NT2/D1 (cell line): ENCODE measurements at regions not wholly inside any gene's neighbourhood (a gene's known extent, or its start where the extent isn't known, plus 50 kb on each side); places are given as distances from the start of the nearest gene placed in this dataset.

ENCODE experiments used
- DNase-seq: peaks from one replicate; pipeline ENCODE4 v3.0.0-alpha.2; 2011; ENCODE audit warnings: low read depth, low spot score
- H3K27me3 ChIP-seq: 2 replicates; pipeline ENCODE4 v1.6.0; 2011; ENCODE audit warnings: mild to moderate bottlenecking; ENCODE audit not compliant: insufficient read length, insufficient read depth
- H3K36me3 ChIP-seq: 2 replicates; pipeline ENCODE4 v1.6.1; 2011; ENCODE audit warnings: mild to moderate bottlenecking, low read length, mixed read lengths; ENCODE audit not compliant: insufficient read depth, insufficient read length
- H3K4me1 ChIP-seq: 2 replicates; pipeline ENCODE4 v1.5.1; 2011; ENCODE audit not compliant: insufficient read depth, insufficient read length
- H3K4me3 ChIP-seq: 2 replicates; pipeline ENCODE4 v1.5.1; 2011; ENCODE audit warnings: low read depth; ENCODE audit not compliant: insufficient read length
- H3K9ac ChIP-seq: 2 replicates; pipeline ENCODE4 v1.6.0; 2011; ENCODE audit warnings: low read depth; ENCODE audit not compliant: insufficient read length
- H3K9me3 ChIP-seq: 2 replicates; pipeline ENCODE4 v1.5.1; 2011; ENCODE audit warnings: mild to moderate bottlenecking, low read length; ENCODE audit not compliant: insufficient read depth
- SUZ12 ChIP-seq: IDR thresholded peaks from 2 replicates; pipeline ENCODE4 v1.6.1; 2011; ENCODE audit not compliant: insufficient read length, insufficient read depth; ENCODE audit errors: extremely low read depth
- YY1 ChIP-seq: IDR thresholded peaks from 2 replicates; pipeline ENCODE4 v1.6.1; 2011; ENCODE audit not compliant: insufficient read length, insufficient read depth
- ZNF274 ChIP-seq: IDR thresholded peaks from 2 replicates; pipeline ENCODE4 v1.6.1; 2011; ENCODE audit warnings: mild to moderate bottlenecking, low read depth, low read length

- no peaks in the 10 kb centered on the region for H3K36me3 ChIP-seq
- no peaks in the 10 kb centered on the region for H3K27me3 ChIP-seq
- DNase-seq, result no peak
- no peaks in the 10 kb centered on the region for H3K4me1 ChIP-seq
- H3K9ac ChIP-seq, result no peak overlapping the region
- H3K9me3 ChIP-seq, result peaks cover 6% of the 10 kb centered on the region; the same call in 1 of the 2 replicates
- H3K4me3 ChIP-seq, result no peak overlapping the region
- TF ChIP-seq YY1 (no peak), SUZ12 (no peak), ZNF274 (no peak)
These were observed 276.4 kb upstream of the PLXNA2 start for GRCh38 chr1:208520438-208521099.

DNA sequence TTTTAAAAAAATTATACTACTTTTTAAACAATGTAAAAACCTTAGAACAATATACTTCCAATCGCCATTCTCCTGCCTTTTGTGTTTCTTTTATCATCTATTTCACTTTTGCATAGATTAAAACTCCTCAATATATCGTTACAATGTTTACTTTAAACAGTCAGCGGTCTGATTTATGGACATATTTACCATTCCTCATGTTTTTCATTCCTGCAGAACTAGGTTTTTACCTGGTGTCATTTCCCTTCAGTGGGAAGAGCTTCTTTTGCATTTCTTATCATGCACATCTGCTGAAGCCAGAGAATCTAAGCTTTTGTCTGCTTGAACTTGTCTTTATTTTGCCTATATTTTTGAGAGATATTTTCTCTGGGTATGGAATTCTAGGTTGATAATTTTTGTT lies 277.4 kb upstream of the PLXNA2 start:
- no peaks in the 10 kb centered on the region for H3K36me3 ChIP-seq

GRCh38 chr1:208523007-208523406 lies 278.8 kb upstream of the PLXNA2 start:
- TF ChIP-seq SUZ12 (no peak), YY1 (no peak)
- Histone ChIP-seq H3K4me3 (no peak overlapping the region), H3K9me3 (no peaks in the 10 kb centered on the region), H3K4me1 (no peaks in the 10 kb centered on the region), H3K9ac (no peak overlapping the region), H3K27me3 (no peaks in the 10 kb centered on the region), H3K36me3 (no peaks in the 10 kb centered on the region)
- DNase-seq, result no peak

More for the DNA sequence above, 277.4 kb upstream of the PLXNA2 start:
- DNase-seq, result no peak
- no peak overlapping the region for H3K9ac ChIP-seq
- peaks cover 4% of the 10 kb centered on the region; the same call in 1 of the 2 replicates for H3K9me3 ChIP-seq
- no peak overlapping the region for H3K4me3 ChIP-seq
- no peak for TF ChIP-seq ZNF274
- no peak for TF ChIP-seq SUZ12
- no peak for TF ChIP-seq YY1
- H3K27me3 ChIP-seq, result no peaks in the 10 kb centered on the region
- no peaks in the 10 kb centered on the region for H3K4me1 ChIP-seq

GRCh38 chr1:208524376-208524775 lies 280.2 kb upstream of the PLXNA2 start:
- Histone ChIP-seq H3K4me1 (no peaks in the 10 kb centered on the region), H3K9ac (no peak overlapping the region), H3K4me3 (no peak overlapping the region), H3K27me3 (no peaks in the 10 kb centered on the region), H3K36me3 (no peaks in the 10 kb centered on the region), H3K9me3 (no peaks in the 10 kb centered on the region)
- DNase-seq, result no peak
- TF ChIP-seq SUZ12 (no peak), YY1 (no peak), ZNF274 (no peak)

DNA sequence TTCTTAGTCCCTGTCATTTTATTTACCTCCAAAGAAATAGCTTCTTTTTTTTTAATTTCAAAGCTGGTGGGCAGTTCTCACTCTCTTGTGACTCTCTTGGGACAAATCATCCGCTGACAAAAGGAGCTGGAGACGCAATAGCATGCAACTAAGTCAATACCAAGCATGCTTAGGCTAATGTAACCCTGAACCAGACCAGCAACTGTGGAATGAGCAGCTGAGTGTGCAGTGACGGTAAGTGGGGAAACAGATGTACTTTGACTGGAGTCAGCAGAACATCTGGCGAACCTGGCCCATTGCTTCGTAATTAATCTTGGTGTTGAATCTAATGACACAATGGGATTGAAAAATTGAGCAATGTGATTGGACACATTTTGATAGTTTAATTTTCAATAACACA lies 280.7 kb upstream of the PLXNA2 start:
- Histone ChIP-seq H3K4me3 (no peak overlapping the region), H3K36me3 (no peaks in the 10 kb centered on the region), H3K9me3 (no peaks in the 10 kb centered on the region), H3K9ac (no peak overlapping the region), H3K4me1 (no peaks in the 10 kb centered on the region), H3K27me3 (no peaks in the 10 kb centered on the region)
- DNase-seq, result no peak
- TF ChIP-seq ZNF274 (no peak), SUZ12 (no peak), YY1 (no peak)

DNA sequence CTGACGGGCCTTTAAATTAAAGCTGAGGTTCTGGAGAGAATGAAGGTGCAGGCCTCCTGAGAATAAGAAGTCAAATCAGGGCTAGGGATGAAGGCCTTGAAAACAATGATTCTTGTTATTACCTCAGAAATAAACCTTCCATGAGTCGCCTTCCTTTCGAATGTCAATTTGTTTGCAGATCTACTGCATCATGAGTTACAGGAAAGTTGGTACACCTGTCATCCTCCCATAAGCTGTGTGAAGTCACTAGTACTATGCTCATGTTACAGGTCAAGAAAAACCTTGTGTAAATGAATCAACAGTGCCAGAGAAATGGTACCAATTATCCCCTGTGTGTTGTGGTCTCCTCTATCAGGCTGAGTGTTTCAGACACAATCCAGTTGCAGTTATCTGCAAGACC lies 281.2 kb upstream of the PLXNA2 start:
- no peak for DNase-seq
- Histone ChIP-seq H3K9ac (no peak overlapping the region), H3K36me3 (no peaks in the 10 kb centered on the region), H3K4me1 (no peaks in the 10 kb centered on the region), H3K4me3 (no peak overlapping the region), H3K9me3 (no peaks in the 10 kb centered on the region), H3K27me3 (no peaks in the 10 kb centered on the region)
- no peak for TF ChIP-seq SUZ12
- TF ChIP-seq YY1, result no peak

DNA sequence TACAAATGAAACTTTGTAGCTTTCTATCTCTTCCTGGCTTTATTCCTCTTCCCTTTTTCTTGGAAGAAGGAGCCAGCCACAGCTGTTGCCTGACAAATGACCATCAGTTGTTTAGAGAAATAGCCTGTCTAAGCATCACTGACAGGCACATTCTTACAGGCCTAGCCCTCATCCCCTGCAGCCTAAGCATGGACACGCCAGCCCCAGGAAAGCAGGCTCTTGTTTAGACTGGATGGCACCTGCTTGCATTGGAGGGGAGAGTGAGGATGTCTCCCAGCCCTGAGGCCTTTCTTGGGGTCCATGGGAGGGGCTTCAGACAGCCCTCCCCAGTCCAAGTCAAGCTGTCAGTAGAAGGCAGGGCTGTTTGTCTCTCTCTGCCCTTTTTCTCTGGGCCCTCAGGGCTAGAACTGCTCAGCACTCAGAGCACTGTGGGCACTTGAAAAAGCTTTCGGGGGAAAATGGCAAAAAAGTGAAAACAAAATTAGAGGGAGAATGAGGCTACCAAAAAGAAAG lies 282.5 kb upstream of the PLXNA2 start:
- Histone ChIP-seq H3K36me3 (no peaks in the 10 kb centered on the region), H3K4me3 (no peak overlapping the region), H3K4me1 (no peaks in the 10 kb centered on the region), H3K9me3 (no peaks in the 10 kb centered on the region), H3K9ac (no peak overlapping the region), H3K27me3 (no peaks in the 10 kb centered on the region)
- DNase-seq, result no peak
- no peak for TF ChIP-seq SUZ12
- TF ChIP-seq YY1, result no peak
- no peak for TF ChIP-seq ZNF274

DNA sequence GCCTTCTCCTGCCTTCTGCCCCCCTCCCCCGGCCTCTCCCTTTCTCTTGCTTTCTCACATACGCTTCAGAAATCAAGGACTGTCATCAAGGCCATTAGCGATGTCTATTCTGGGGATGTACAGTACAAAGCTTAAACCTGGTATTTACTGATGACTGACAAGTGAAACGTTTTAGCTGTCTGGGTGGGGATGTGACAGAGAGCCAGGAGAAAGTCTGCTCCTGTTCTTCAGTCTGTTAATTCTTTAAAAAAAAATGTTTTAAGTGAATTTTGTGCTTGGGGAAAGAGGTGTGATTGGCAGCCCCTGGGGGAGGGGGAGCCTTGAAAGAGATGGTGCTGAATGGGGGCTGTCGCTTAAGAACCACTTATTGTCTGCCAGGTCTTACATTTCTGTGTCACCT lies 283.0 kb upstream of the PLXNA2 start:
- no peaks in the 10 kb centered on the region for H3K9me3 ChIP-seq
- H3K4me3 ChIP-seq, result no peak overlapping the region
- no peaks in the 10 kb centered on the region for H3K4me1 ChIP-seq
- no peaks in the 10 kb centered on the region for H3K27me3 ChIP-seq
- TF ChIP-seq ZNF274, result no peak
- TF ChIP-seq YY1, result no peak
- no peak for TF ChIP-seq SUZ12
- DNase-seq, result no peak
- no peaks in the 10 kb centered on the region for H3K36me3 ChIP-seq
- H3K9ac ChIP-seq, result no peak overlapping the region
